Panc1 (cell line): ENCODE measurements at regions not wholly inside any gene's neighbourhood (a gene's known extent, or its start where the extent isn't known, plus 50 kb on each side); places are given as distances from the start of the nearest gene placed in this dataset.

Source experiments
- TF ChIP-seq, protein P1 (sequence below): fragments of 450-650 bp; IDR thresholded peaks from 2 replicates; pipeline ENCODE4 v1.5.1; 2017; ENCODE audit warnings: mild to moderate bottlenecking
- TF ChIP-seq, protein P2 (sequence below), 2 experiments: IDR thresholded peaks; 2 replicates each; pipeline ENCODE4 v1.6.1; 2011 to 2012; ENCODE audit warnings: low read depth in 2 of 2, control low read depth in 1 of 2, low read length in 1 of 2, mild to moderate bottlenecking in 1 of 2, moderate library complexity in 1 of 2; ENCODE audit not compliant: insufficient read depth in 1 of 2

DNA sequence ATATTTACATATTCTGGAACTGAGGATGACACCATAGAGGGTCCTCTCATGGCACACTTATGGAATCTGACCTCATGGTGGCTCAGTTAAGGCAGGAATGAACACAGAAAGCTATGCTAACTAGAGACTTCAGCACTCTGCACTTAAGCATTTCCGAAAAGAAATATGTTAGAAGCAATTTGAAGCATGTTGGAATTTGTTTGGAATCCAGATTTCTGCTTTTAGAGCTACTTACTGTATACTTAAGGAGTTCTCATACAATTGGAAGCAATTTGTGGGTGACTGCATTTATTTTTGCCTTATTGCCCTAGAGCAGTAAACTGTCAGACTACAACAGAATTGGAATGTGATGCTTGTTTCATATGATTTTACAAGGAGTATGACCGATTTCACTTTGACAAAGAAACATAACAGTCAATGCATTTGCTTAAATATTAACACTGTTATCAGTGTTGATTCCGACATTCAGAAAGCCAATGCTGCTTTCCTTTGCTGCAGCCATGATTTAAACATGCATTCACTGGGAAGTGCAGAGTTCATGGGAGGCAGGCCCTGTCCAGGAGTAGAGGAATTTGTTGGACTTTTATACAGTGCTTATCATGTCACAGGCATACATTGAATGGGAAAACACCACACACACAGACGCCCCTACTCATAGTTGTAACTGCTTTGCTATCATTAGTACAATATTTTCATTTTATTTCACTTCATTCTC, 244.4 kb downstream of the SAMD5 start:
- TF ChIP-seq, protein P1, sequence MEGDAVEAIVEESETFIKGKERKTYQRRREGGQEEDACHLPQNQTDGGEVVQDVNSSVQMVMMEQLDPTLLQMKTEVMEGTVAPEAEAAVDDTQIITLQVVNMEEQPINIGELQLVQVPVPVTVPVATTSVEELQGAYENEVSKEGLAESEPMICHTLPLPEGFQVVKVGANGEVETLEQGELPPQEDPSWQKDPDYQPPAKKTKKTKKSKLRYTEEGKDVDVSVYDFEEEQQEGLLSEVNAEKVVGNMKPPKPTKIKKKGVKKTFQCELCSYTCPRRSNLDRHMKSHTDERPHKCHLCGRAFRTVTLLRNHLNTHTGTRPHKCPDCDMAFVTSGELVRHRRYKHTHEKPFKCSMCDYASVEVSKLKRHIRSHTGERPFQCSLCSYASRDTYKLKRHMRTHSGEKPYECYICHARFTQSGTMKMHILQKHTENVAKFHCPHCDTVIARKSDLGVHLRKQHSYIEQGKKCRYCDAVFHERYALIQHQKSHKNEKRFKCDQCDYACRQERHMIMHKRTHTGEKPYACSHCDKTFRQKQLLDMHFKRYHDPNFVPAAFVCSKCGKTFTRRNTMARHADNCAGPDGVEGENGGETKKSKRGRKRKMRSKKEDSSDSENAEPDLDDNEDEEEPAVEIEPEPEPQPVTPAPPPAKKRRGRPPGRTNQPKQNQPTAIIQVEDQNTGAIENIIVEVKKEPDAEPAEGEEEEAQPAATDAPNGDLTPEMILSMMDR: no peak
- TF ChIP-seq, protein P2, sequence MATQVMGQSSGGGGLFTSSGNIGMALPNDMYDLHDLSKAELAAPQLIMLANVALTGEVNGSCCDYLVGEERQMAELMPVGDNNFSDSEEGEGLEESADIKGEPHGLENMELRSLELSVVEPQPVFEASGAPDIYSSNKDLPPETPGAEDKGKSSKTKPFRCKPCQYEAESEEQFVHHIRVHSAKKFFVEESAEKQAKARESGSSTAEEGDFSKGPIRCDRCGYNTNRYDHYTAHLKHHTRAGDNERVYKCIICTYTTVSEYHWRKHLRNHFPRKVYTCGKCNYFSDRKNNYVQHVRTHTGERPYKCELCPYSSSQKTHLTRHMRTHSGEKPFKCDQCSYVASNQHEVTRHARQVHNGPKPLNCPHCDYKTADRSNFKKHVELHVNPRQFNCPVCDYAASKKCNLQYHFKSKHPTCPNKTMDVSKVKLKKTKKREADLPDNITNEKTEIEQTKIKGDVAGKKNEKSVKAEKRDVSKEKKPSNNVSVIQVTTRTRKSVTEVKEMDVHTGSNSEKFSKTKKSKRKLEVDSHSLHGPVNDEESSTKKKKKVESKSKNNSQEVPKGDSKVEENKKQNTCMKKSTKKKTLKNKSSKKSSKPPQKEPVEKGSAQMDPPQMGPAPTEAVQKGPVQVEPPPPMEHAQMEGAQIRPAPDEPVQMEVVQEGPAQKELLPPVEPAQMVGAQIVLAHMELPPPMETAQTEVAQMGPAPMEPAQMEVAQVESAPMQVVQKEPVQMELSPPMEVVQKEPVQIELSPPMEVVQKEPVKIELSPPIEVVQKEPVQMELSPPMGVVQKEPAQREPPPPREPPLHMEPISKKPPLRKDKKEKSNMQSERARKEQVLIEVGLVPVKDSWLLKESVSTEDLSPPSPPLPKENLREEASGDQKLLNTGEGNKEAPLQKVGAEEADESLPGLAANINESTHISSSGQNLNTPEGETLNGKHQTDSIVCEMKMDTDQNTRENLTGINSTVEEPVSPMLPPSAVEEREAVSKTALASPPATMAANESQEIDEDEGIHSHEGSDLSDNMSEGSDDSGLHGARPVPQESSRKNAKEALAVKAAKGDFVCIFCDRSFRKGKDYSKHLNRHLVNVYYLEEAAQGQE (IDR thresholded peaks at IDR 0.05; ENCODE audit: insufficient read depth in 1 of 2, low read depth in 2 of 2, low read length in 1 of 2): no peak
